GDM1 (cell line): ENCODE measurements at regions not wholly inside any gene's neighbourhood (a gene's known extent, or its start where the extent isn't known, plus 50 kb on each side); places are given as distances from the start of the nearest gene placed in this dataset.

Experiments used
- DNase-seq: peaks from one replicate; lab custom pipeline; 2025; lab: John Stamatoyannopoulos, UW

DNA sequence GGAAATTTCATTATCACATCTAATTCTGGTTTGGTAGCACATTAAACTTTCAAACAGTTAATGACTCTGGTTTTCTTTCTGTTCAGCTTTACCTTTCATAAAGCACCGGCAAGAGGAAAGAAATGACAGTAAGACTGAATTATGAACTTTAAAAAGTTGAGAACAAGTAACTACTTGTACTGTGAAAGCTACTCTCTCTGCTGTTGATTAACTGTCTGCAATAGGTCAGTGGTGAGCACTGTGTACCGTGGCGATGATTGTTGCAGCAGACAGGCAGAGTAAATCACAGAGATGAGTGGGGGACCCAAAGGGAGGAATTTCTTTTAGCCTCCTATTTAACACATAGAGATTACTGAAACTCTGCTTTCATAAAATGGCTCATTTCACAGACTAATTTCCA lies 74.0 kb upstream of the MEF2C start:
- no peak for DNase-seq

DNA sequence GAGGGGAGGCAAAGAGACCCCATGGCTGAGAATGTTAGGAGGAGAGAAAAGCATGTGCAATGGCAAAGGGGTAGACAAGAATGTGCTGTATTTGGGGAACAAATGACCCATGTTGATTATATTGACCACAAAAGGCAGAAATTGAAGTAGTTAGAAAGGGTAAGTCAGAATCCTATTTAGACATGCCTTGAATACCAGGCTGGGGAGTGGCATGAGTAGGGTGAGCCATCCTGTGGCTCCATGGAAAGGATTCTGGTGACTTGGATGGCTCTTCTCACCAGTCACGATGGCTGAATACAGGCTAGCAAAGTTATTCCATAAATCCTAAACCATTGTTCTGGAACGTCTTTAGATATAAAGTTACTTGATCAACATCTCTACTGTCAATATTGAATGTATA lies 73.4 kb upstream of the MEF2C start:
- no peak for DNase-seq

DNA sequence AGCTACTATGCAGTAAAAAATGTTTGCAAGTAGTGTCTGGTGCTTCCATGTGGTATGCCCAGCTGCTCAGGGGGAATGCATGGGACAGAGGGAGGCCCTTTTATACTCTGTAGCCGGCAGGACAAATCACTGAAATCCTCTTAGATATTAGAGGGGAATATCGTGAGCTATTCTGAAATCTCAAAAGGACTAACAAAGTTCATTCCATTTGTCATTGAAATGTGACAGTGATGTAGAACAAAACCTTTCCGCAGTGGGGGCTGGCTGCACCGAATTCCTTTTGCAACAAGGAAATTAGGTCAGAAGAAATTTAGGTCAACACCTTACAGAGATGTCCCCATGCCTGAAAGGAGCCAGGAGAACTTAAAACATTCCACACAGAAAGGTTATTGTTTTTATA lies 72.4 kb upstream of the MEF2C start:
- no peak for DNase-seq

DNA sequence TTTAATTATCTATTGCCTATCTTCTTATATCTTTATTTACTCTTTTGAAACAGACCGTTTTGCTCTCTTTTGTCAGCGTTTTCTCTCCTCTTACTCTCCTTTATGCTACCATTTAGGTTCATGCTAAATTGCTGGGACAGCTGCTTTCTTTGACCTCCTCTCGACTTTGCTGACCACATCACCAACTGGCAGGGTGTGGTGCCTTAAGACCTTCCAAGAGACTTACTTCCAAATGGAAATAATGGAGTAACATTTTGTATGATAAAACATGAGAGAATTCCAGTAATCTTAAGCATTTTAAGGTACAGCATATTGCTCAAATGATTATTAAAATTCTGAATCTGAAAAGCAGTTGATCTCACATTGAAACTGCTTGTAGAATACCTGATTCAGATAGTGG lies 71.5 kb upstream of the MEF2C start:
- DNase-seq: no peak

DNA sequence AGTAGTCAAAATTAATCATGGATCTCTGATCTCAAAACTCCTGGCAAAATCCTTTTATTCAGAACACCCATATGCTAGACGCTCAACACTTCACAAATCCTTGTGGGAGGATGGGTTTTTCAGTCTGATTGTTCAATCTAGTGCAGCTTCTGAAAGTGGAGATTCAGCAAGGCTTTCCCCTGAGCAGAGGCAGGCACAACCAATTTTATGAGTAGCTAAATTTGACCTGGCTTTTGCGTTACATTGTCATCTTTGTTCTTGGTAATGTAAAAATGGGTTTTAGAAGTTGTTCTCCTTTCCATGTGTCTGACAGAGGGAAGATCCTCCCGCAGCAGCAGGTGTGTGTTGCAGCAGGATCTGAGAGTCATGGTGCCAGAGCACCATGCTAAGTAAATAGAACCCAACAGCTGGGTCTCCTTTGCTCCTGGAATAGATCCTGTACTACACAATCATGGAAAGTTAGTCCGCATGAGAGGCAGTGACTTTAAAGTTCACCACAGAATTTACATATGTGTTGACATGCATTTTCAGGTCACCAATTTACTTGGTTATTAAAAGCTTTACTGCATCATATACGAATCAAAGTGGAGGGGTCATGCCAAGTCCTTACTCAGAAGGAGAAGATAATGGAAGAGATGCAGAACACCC lies 70.1 kb upstream of the MEF2C start:
- DNase-seq: no peak

DNA sequence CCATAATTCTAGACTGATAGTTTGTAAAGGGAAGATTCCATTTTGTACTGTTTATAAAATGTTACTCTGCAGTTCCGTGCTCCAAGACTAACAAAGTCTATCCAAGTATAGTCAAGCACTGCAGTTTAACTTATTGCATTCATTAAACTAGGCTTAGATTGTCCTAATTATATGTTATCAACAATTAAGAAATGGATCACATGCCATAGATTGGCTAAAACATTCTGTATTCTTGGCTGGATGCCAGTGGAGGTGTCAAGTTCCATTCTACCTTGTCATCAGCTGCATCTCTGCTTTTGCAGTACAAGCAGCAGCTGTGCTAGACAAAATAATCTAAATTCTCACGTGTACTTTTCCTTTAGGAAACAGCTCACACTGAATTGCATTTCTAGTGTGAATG lies 69.4 kb upstream of the MEF2C start:
- DNase-seq: no peak

DNA sequence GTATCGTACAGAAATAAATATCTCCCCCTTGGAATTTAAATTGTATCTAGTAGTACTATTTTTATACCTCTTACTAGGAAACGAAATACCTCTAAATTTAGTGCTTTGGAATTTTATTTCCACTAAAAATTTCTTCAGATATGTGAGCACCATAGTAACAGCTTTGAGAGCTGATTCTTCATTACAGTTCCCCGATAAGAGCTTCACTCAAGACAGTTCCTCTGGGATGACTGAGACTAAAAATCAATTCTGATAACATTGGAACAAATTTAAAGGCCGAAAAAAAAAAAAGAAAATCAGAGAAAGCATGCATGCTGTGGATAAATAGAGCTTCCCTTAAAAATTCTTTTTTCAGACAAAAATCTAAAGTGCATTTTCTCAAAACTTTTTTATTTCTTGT lies 68.5 kb upstream of the MEF2C start:
- no peak for DNase-seq

DNA sequence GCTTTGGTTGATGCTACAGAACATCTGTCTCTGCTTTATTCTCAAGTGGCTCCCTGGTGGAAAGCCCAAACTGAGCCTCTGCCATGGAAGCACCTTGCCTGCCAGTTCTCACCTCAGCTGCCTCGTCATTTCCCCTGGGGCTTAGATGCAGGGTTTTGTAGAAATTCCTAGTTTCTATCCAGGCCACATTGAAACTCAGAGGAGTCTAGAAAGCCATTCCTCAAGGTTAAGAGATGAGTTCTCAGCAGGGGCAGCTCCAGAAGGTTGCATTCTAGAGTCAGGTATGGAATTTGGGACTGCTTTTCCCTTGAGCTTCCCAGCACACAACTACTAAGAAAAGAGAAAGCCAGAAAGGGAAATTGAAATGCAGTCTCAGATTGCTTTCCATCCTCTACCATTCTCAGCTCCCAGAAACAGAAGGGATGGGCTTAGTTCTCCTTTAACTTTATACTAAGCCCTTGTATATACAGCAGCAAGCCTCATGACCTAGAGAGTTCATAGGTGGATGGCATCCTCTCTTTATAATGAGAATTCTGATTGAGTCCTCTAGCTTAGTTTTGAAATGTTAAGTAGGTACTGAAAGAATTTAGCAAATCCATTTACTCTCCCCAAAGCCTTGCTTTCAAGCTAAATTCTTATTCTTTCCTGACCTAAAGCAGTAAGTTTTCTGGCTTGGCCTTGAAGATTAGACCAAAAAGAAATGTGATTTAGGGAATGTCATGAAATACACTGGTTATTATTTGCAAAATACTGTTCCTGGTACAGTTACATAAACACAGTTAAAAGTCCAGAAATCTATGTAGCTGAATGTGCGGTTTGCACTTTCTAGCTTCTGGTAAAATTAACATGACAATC lies 66.0 kb upstream of the MEF2C start:
- DNase-seq: no peak

DNA sequence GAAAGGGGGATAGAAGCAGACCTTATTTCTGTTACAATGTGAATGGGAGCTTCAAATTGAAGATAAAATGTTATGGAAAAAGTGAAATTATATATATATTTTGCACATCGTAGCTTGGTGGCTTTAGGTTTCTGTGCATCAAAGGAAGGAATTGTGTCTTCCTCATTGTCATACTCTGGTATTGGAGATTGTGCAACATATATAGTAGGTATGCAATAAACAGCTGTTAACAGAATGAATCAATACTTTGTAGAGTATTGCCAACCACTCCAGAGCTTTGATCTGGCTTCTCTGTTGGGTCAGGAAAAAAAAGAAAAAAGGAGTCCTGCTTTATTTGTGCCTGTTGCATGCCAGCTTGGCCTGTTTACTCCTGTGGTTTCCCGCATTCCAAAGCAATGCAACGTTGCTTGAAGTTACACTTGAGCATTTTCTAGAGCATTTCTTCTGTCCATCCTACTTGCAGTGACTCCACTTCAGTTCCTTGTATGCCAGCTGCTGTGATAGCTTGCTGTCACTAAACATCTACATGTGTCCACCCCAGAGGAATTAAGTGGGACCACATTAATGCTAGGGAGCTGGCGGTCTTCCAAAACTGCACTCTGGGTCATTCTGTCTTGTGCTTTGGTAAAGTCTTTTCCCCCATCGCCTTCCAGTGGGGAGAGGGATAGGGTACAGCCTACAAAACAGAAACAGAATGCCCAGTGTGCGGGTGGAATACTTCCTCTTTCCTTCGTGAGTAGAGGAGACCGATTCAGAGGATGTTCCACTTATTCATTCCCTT lies 62.0 kb upstream of the MEF2C start:
- no peak for DNase-seq

DNA sequence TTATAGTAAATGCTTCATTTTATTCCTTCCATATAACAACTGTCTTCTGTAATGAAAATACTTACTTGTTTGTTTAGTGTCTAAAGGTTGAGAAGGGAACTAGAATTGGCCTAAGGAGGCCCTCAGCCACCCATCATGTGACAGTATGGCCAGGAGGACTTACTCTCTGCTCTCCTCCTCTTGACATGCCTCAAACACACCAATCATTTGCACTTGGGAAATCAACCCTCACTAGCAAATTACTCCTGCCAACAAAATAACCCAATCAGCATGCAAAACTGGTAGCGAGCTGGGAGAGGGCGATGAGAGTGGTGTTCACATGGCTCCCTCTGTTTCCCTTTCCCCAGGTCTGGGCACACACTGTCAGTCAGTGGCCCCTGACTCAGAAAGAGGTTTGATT lies 58.6 kb upstream of the MEF2C start:
- no peak for DNase-seq

DNA sequence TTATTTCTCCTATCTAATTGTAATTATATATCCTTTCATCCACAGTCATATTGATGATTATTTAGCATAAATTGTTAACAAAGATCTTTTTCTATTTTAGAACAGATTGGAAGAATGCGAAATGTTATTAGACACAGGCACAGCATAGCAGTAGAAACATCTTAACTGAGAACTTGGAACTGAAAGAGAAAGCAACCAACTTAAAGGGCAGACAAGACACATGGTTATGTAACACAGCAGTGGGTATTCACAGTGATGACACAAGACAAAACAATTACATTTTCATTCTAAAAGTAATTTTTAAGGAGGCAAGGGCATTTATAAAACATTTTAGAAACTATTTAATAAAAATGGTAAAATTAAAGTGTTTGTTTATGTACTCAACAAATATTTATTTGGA lies 57.7 kb upstream of the MEF2C start:
- DNase-seq: no peak

DNA sequence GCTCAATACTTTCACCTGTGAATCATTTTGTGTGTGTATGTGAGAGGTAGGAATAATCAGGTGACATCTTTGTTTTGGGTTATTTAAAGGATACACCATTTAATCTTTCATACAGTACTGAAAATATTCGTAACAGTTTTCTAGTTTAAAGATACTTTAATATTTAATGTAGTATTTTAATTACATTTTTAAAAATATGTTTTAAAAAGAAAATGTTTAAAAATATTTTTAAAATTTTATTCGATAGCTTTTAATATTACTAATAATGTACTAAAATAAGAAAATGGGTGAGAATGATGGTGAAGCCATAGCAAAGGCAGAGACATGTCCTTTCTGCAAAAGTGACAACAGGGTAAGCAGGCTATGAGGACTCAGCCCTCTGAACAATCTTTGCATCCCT lies 56.3 kb upstream of the MEF2C start:
- no peak for DNase-seq

DNA sequence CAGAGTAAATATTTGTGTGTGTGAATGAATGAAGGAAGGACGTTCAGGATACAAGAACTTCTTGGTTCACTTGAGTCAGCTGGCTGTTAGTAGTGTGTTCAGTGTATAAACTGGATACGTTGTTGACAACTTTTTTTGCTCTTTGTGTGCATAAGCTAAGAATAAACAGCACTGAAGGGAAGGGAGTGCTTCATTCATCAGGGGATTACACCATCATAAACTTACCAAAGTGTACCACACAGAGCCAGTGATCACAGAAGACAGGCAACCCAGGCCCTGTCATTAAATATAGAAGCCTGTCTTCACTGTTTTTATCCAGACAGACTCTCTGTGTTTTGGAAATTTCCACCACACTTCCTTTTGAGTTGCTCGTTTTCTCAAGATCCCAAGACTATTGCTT lies 55.5 kb upstream of the MEF2C start:
- no peak for DNase-seq

DNA sequence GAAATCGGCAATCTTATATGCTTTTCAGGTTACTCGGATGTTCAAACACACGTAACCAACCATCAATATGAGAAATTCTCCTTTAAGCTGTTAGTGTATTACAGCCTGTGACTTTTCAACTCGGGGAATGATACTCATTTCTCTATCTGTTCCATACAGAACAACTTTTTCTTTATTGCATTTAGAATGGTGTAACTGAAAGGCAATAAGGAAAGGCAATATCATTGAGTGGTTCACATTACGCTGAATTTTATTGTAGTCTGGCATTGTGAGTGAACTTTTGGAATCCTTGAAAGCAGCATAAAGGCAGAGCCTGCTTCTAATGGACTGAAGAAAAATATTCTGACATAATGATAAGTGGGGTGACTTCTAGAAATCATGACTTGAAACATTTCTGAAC lies 54.4 kb upstream of the MEF2C start:
- no peak for DNase-seq

DNA sequence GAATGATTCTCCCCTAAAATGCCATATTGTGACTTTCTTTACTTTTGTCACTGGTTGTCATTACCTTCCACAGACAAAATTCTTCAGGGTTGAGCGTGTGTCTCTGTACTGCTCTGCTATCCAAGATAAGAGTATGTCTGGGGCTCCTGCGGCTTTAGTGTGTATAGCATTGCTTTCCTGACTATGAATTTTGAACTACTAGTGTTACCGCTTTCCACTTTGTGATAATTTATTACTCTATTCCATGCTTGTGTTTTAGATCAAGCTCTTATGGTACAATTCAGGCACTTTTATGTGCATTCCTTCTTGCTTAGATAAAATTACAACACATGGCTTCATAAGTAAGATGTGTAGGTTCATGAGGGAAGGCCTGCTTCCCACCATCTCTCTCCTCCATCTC lies 51.5 kb upstream of the MEF2C start:
- DNase-seq: no peak
